ENCODE measurements at regions not wholly inside any gene's neighbourhood (a gene's known extent, or its start where the extent isn't known, plus 50 kb on each side); places are given as distances from the start of the nearest gene placed in this dataset.
A peak's percentile ranks its signal among the peaks of the same experiment; 100 is the strongest.

DNA sequence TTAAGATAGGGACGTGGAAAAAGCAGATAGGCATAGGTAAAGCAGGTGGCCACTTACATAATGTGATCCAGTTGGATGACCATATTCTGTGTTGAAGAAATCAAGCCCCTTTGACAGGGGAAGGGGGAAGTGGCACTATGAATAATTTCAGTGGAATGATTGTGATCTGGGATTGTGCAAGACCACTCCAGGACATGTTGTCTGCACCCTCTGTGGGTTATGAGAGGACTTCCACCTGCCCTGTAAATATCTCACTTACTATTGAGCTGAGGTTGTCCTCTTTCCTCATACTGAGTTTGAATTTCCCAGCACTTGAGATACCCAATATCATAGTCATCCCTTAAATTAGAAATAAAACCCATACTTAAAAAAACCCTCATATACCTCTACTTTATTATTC lies 220.7 kb downstream of the IRS1 start (continued):
- TF ChIP-seq, protein P1, sequence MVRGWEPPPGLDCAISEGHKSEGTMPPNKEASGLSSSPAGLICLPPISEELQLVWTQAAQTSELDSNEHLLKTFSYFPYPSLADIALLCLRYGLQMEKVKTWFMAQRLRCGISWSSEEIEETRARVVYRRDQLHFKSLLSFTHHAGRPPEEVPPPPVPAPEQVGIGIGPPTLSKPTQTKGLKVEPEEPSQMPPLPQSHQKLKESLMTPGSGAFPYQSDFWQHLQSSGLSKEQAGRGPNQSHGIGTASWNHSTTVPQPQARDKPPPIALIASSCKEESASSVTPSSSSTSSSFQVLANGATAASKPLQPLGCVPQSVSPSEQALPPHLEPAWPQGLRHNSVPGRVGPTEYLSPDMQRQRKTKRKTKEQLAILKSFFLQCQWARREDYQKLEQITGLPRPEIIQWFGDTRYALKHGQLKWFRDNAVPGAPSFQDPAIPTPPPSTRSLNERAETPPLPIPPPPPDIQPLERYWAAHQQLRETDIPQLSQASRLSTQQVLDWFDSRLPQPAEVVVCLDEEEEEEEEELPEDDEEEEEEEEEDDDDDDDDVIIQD (CRISPR knock-in tag; IDR thresholded peaks at IDR 0.05; ENCODE audit: low read depth): peak; percentile 79; the same call in 1 of the 2 replicates
- TF ChIP-seq CEBPB (IDR thresholded peaks at IDR 0.05; ENCODE audit: borderline replicate concordance, low read depth, low read length) (peak; percentile 93), STAG1 (CRISPR knock-in tag; IDR thresholded peaks at IDR 0.05) (peak; percentile 17; the same call in 1 of the 2 replicates), NFIC (IDR thresholded peaks at IDR 0.05; ENCODE audit: low read length) (0 out of 2 replicates have a peak, but pooled peaks have one; percentile 25), MXI1 (IDR thresholded peaks at IDR 0.05; ENCODE audit: borderline replicate concordance, low read depth, low read length) (no peak), FOXA3 (CRISPR knock-in tag; IDR thresholded peaks at IDR 0.05) (peak; percentile 67), HMG20A (CRISPR knock-in tag; IDR thresholded peaks at IDR 0.05; ENCODE audit: borderline replicate concordance) (peak; percentile 71; the same call in 1 of the 2 replicates), MED1 (CRISPR knock-in tag; IDR thresholded peaks at IDR 0.05) (peak; percentile 70), HCFC1 (IDR thresholded peaks at IDR 0.05; ENCODE audit: low read depth, low read length) (no peak), NRL (CRISPR knock-in tag; IDR thresholded peaks at IDR 0.05; ENCODE audit: borderline replicate concordance) (no peak), HNF4A (CRISPR knock-in tag; IDR thresholded peaks at IDR 0.05) (no peak), ZBTB38 (CRISPR knock-in tag; IDR thresholded peaks at IDR 0.05) (no peak), TAF1 (CRISPR knock-in tag; IDR thresholded peaks at IDR 0.05) (no peak), ZNF709 (CRISPR knock-in tag; IDR thresholded peaks at IDR 0.05) (no peak)
- TF ChIP-seq, protein P2, sequence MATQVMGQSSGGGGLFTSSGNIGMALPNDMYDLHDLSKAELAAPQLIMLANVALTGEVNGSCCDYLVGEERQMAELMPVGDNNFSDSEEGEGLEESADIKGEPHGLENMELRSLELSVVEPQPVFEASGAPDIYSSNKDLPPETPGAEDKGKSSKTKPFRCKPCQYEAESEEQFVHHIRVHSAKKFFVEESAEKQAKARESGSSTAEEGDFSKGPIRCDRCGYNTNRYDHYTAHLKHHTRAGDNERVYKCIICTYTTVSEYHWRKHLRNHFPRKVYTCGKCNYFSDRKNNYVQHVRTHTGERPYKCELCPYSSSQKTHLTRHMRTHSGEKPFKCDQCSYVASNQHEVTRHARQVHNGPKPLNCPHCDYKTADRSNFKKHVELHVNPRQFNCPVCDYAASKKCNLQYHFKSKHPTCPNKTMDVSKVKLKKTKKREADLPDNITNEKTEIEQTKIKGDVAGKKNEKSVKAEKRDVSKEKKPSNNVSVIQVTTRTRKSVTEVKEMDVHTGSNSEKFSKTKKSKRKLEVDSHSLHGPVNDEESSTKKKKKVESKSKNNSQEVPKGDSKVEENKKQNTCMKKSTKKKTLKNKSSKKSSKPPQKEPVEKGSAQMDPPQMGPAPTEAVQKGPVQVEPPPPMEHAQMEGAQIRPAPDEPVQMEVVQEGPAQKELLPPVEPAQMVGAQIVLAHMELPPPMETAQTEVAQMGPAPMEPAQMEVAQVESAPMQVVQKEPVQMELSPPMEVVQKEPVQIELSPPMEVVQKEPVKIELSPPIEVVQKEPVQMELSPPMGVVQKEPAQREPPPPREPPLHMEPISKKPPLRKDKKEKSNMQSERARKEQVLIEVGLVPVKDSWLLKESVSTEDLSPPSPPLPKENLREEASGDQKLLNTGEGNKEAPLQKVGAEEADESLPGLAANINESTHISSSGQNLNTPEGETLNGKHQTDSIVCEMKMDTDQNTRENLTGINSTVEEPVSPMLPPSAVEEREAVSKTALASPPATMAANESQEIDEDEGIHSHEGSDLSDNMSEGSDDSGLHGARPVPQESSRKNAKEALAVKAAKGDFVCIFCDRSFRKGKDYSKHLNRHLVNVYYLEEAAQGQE (IDR thresholded peaks at IDR 0.05; ENCODE audit: borderline replicate concordance in 1 of 2, low read depth in 1 of 2, low read length in 2 of 2): no peak
- TF ChIP-seq, protein P3, sequence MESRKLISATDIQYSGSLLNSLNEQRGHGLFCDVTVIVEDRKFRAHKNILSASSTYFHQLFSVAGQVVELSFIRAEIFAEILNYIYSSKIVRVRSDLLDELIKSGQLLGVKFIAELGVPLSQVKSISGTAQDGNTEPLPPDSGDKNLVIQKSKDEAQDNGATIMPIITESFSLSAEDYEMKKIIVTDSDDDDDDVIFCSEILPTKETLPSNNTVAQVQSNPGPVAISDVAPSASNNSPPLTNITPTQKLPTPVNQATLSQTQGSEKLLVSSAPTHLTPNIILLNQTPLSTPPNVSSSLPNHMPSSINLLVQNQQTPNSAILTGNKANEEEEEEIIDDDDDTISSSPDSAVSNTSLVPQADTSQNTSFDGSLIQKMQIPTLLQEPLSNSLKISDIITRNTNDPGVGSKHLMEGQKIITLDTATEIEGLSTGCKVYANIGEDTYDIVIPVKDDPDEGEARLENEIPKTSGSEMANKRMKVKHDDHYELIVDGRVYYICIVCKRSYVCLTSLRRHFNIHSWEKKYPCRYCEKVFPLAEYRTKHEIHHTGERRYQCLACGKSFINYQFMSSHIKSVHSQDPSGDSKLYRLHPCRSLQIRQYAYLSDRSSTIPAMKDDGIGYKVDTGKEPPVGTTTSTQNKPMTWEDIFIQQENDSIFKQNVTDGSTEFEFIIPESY (CRISPR knock-in tag; IDR thresholded peaks at IDR 0.05): no peak
- TF ChIP-seq, protein P4, sequence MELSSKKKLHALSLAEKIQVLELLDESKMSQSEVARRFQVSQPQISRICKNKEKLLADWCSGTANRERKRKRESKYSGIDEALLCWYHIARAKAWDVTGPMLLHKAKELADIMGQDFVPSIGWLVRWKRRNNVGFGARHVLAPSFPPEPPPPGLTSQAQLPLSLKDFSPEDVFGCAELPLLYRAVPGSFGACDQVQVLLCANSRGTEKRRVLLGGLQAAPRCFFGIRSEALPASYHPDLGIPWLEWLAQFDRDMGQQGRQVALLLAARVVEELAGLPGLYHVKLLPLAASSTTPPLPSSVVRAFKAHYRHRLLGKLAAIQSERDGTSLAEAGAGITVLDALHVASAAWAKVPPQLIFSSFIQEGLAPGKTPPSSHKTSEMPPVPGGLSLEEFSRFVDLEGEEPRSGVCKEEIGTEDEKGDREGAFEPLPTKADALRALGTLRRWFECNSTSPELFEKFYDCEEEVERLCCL (CRISPR knock-in tag; IDR thresholded peaks at IDR 0.05; ENCODE audit: borderline replicate concordance): no peak
- TF ChIP-seq, protein P5, sequence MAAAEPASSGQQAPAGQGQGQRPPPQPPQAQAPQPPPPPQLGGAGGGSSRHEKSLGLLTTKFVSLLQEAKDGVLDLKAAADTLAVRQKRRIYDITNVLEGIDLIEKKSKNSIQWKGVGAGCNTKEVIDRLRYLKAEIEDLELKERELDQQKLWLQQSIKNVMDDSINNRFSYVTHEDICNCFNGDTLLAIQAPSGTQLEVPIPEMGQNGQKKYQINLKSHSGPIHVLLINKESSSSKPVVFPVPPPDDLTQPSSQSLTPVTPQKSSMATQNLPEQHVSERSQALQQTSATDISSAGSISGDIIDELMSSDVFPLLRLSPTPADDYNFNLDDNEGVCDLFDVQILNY (CRISPR knock-in tag; conservative IDR thresholded peaks at IDR 0.05): no peak
